HepG2 (cell line): ENCODE measurements at regions not wholly inside any gene's neighbourhood (a gene's known extent, or its start where the extent isn't known, plus 50 kb on each side); places are given as distances from the start of the nearest gene placed in this dataset.

Experiments used
- ATAC-seq: fragments of 200-7000 bp; cut with Tn5 transposase; 3 replicates; pipeline ENCODE4 v1.9.1; 2020; ENCODE audit warnings: mild to moderate bottlenecking, moderate library complexity
- BruUV-seq: library from RNA; stranded (reverse); fragments of 400-500 nt; replicated peaks from 2 replicates; lab custom pipeline; 2021; lab: Mats Ljungman, UMichigan
- CTCF ChIA-PET: fragments of 300-600 bp; formaldehyde crosslinking; extraction: SDS; loops from one replicate; lab custom pipeline; 2021; ENCODE audit warnings: low total read pairs, inconsistent platforms, low intra/inter-chr PET ratio; lab: Yijun Ruan, JAX
- POLR2A ChIA-PET: fragments of 350-600 bp; sonication (Branson Sonifier 250); formaldehyde crosslinking; loops from one replicate; lab custom pipeline; 2020; ENCODE audit warnings: antibody characterized with exemption, inconsistent platforms; lab: Yijun Ruan, JAX
- DNase-seq: peaks from one replicate; pipeline ENCODE4 v3.0.0-alpha.2; 2015; ENCODE audit warnings: low spot score
- FAIRE-seq: peaks from 3 replicates; lab custom pipeline; 2011; peaks lifted over from hg19 to GRCh38; lab: Jason Lieb, UNC
- H2AFZ ChIP-seq: one replicate; pipeline ENCODE4 v1.6.1; 2011; ENCODE audit warnings: low read length, inconsistent platforms
- H3K27ac ChIP-seq: fragments of 300-600 bp; 3 replicates; pipeline ENCODE4 v1.8.0; 2011; ENCODE audit warnings: mixed run types, mild to moderate bottlenecking, mixed read lengths, low read length, inconsistent platforms; ENCODE audit not compliant: insufficient read depth; ENCODE audit errors: extremely low read length
- H3K27me3 ChIP-seq, 2 experiments: fragments of 200-600 bp in 1 of 2; 2 replicates in 1 of 2; 3 replicates in 1 of 2; pipeline versions ENCODE4 v1.6.0 to v1.8.0; 2011; ENCODE audit warnings: low read length in 2 of 2, mild to moderate bottlenecking in 2 of 2, moderate library complexity in 2 of 2, inconsistent platforms in 1 of 2; ENCODE audit not compliant: insufficient read depth in 2 of 2, control insufficient read depth in 1 of 2
- H3K36me3 ChIP-seq, 2 experiments: fragments of 200-600 bp in 1 of 2; replicated peaks in 1 of 2; 2 replicates in 1 of 2; 3 replicates in 1 of 2; pipeline versions ENCODE4 v1.5.1 to v1.8.0; 2011; ENCODE audit warnings: low read length in 2 of 2, inconsistent platforms in 1 of 2; ENCODE audit not compliant: insufficient read depth in 2 of 2, control insufficient read depth in 1 of 2
- H3K4me1 ChIP-seq: 2 replicates; pipeline ENCODE4 v1.5.1; 2012; ENCODE audit warnings: low read length, inconsistent platforms; ENCODE audit not compliant: insufficient read depth
- H3K4me2 ChIP-seq: 2 replicates; pipeline ENCODE4 v1.6.0; 2011; ENCODE audit warnings: low read depth, low read length, inconsistent platforms
- H3K4me3 ChIP-seq, 3 experiments: fragments of 200-600 bp in 1 of 3; sonication (generic), shearing (Covaris generic) in 1 of 3; replicated peaks in 1 of 3; 2 replicates each; pipeline ENCODE4 v1.5.1; 2011 to 2016; ENCODE audit warnings: low read length in 3 of 3, inconsistent platforms in 2 of 3, low read depth in 2 of 3, mild to moderate bottlenecking in 2 of 3, control low read depth in 1 of 3, mixed read lengths in 1 of 3; ENCODE audit not compliant: insufficient read depth in 1 of 3
- H3K79me2 ChIP-seq: one replicate; pipeline ENCODE4 v1.6.1; 2011; ENCODE audit warnings: low read length, inconsistent platforms; ENCODE audit not compliant: insufficient read depth
- H3K9ac ChIP-seq: 2 replicates; pipeline ENCODE4 v1.6.0; 2011; ENCODE audit warnings: mild to moderate bottlenecking, low read depth, low read length, inconsistent platforms; ENCODE audit not compliant: insufficient read depth
- H3K9me3 ChIP-seq: 2 replicates; pipeline ENCODE4 v1.5.1; 2012; ENCODE audit warnings: mild to moderate bottlenecking, low read length
- H4K20me1 ChIP-seq: 2 replicates; pipeline ENCODE4 v1.6.0; 2011; ENCODE audit warnings: inconsistent platforms, mild to moderate bottlenecking, low read length, moderate library complexity; ENCODE audit not compliant: insufficient read depth
- BRCA1 ChIP-seq: sonication (generic); formaldehyde crosslinking; IDR thresholded peaks from 2 replicates; pipeline ENCODE4 v1.4.0; 2020; ENCODE audit warnings: missing genetic modification reagents
- ETV6 ChIP-seq: sonication (generic); formaldehyde crosslinking; conservative IDR thresholded peaks from 2 replicates; pipeline ENCODE4 v1.4.0; 2020; ENCODE audit warnings: missing genetic modification reagents
- FOXJ3 ChIP-seq: sonication (generic); formaldehyde crosslinking; IDR thresholded peaks from 2 replicates; pipeline ENCODE4 v1.4.0; 2020; ENCODE audit warnings: missing genetic modification reagents, mild to moderate bottlenecking, borderline replicate concordance
- HES4 ChIP-seq: sonication (generic); formaldehyde crosslinking; IDR thresholded peaks from 2 replicates; pipeline ENCODE4 v1.9.0; 2021; ENCODE audit warnings: mild to moderate bottlenecking, missing genetic modification reagents, borderline replicate concordance
- PHF5A ChIP-seq: IDR thresholded peaks from one replicate; pipeline ENCODE4 v1.6.1; 2018; ENCODE audit warnings: low read depth, missing genetic modification reagents; ENCODE audit not compliant: unreplicated experiment
- RAD51 ChIP-seq: fragments of 450-650 bp; IDR thresholded peaks from 2 replicates; pipeline ENCODE4 v1.6.1; 2016; ENCODE audit warnings: borderline replicate concordance
- RARG ChIP-seq: sonication (generic); formaldehyde crosslinking; IDR thresholded peaks from 2 replicates; pipeline ENCODE4 v1.4.0; 2020; ENCODE audit warnings: low read depth, mild to moderate bottlenecking, missing genetic modification reagents
- TCF7L2 ChIP-seq: IDR thresholded peaks from 2 replicates; pipeline ENCODE4 v1.6.1; 2011; ENCODE audit warnings: mild to moderate bottlenecking, low read depth, low read length, moderate library complexity
- TOPORS ChIP-seq: sonication (generic); formaldehyde crosslinking; IDR thresholded peaks from 2 replicates; pipeline ENCODE4 v1.8.0; 2023; ENCODE audit warnings: mild to moderate bottlenecking, missing genetic modification reagents
- ZFP37 ChIP-seq: sonication (generic); formaldehyde crosslinking; IDR thresholded peaks from 2 replicates; pipeline ENCODE4 v1.4.0; 2020; ENCODE audit warnings: missing genetic modification reagents, borderline replicate concordance
- ZFP62 ChIP-seq: sonication (generic); formaldehyde crosslinking; IDR thresholded peaks from 2 replicates; pipeline ENCODE4 v1.4.0; 2020; ENCODE audit warnings: missing genetic modification reagents
- ZNF12 ChIP-seq: sonication (generic); formaldehyde crosslinking; IDR thresholded peaks from 2 replicates; pipeline ENCODE4 v1.5.0; 2020; ENCODE audit warnings: missing genetic modification reagents
- ZNF253 ChIP-seq: sonication (generic); formaldehyde crosslinking; IDR thresholded peaks from 2 replicates; pipeline ENCODE4 v1.8.0; 2022; ENCODE audit warnings: mild to moderate bottlenecking, missing genetic modification reagents, borderline replicate concordance
- ZNF263 ChIP-seq: sonication (generic); formaldehyde crosslinking; IDR thresholded peaks from 2 replicates; pipeline ENCODE4 v1.4.0; 2020; ENCODE audit warnings: missing genetic modification reagents
- ZNF772 ChIP-seq: sonication (generic); formaldehyde crosslinking; IDR thresholded peaks from 2 replicates; pipeline ENCODE4 v1.5.0; 2020; ENCODE audit warnings: mild to moderate bottlenecking, missing genetic modification reagents
- WGBS: methylation state at CpG from one replicate; pipeline ENCODE4 v1.1.6; 2017; ENCODE audit warnings: low lambda C conversion rate; 5-methylcytosine and 5-hydroxymethylcytosine counted together
- in situ Hi-C: cut with HindIII; loops from 2 replicates; pipeline ENCODE4 v1.10.0; 2017; ENCODE audit warnings: low pct_unique_long_range_greater_than_20kb; ENCODE audit not compliant: extremely low pct_ligation_motif_present
- intact Hi-C: fragments of 100-400 bp; cut with micrococcal nuclease; formaldehyde crosslinking; loops from one replicate; pipeline ENCODE4 v1.10.0; 2022; ENCODE audit not compliant: unreplicated experiment
- TF ChIP-seq, protein P1 (sequence below): sonication (generic); formaldehyde crosslinking; IDR thresholded peaks from 2 replicates; pipeline ENCODE4 v1.5.0; 2020; ENCODE audit warnings: mild to moderate bottlenecking, low read depth, missing genetic modification reagents, borderline replicate concordance
- TF ChIP-seq, protein P2 (sequence below): sonication (generic); formaldehyde crosslinking; IDR thresholded peaks from 2 replicates; pipeline ENCODE4 v1.4.0; 2020; ENCODE audit warnings: mild to moderate bottlenecking, missing genetic modification reagents
- TF ChIP-seq, protein P3 (sequence below): sonication (generic); formaldehyde crosslinking; IDR thresholded peaks from 2 replicates; pipeline ENCODE4 v1.8.0; 2022; ENCODE audit warnings: mild to moderate bottlenecking, missing genetic modification reagents, borderline replicate concordance

DNA sequence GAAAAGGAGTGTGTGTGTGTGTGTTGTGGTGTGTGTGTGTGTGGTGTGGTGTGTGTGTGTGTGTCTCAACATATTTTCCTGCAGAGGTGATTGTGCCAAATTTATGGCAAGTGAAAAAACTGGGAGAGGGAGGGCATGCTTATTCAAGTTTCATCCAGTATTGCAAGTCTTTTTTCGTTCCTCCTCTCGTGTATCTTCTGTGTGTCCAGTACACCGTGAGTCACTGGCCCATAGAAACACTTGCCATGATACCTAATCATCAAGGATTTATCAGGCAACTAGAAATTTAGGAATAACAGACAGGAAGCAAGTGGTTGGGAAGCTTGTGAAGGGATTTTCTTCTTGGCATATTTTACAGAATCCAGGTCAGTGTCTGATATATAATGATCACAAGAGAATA is 820.5 kb downstream of the GATA3 start (continued):
- TF ChIP-seq ZNF772: no peak
- TF ChIP-seq BRCA1 (CRISPR knock-in tag): no peak
- TF ChIP-seq, protein P1, sequence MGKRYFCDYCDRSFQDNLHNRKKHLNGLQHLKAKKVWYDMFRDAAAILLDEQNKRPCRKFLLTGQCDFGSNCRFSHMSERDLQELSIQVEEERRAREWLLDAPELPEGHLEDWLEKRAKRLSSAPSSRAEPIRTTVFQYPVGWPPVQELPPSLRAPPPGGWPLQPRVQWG (CRISPR knock-in tag): no peak
- TF ChIP-seq ETV6 (CRISPR knock-in tag): no peak
- TF ChIP-seq, all 625 proteins: peak for 0

DNA sequence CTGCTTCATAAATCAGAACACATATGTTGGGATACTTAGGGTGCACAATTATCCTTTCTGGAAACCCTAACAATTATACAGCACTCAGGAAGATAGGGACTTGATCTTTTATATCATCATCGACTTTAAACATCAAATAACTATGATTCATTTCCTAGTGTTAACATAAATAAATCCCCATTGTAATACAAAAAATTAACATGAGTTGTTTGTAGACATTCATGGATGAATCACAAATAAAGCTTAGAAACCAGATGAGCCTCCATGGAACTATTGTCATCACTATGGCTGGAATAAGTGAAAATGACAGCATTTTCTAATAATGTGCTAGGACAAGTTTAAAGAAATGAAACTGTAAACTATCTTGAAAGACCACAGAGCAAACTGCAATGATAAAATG is 821.7 kb downstream of the GATA3 start:
- ATAC-seq: no peak
- H3K4me2 ChIP-seq: no peak overlapping the region
- ChIA-PET CTCF (no interaction called here), POLR2A (no interaction called here)
- H3K9me3 ChIP-seq: 0 out of 2 replicates have a peak, but pooled peaks cover 3% of the 10 kb centered on the region
- H3K9ac ChIP-seq: no peak overlapping the region
- FAIRE-seq: no peak
- no peaks in the 10 kb centered on the region for H3K36me3 ChIP-seq
- no peaks in the 10 kb centered on the region for H3K27me3 ChIP-seq
- no TSS peak for BruUV-seq
- in situ Hi-C loops: no loop called here
- 0% methylated on average over 1 of the region's 1 CpG for WGBS
- no peaks in the 10 kb centered on the region for H3K79me2 ChIP-seq
- TF ChIP-seq HES4 (CRISPR knock-in tag) (no peak), ZFP62 (no peak), ZNF253 (CRISPR knock-in tag) (no peak), ZNF263 (CRISPR knock-in tag) (no peak), RAD51 (no peak), TCF7L2 (no peak), RARG (CRISPR knock-in tag) (no peak), PHF5A (CRISPR knock-in tag) (no peak), ZFP37 (CRISPR knock-in tag) (no peak), FOXJ3 (CRISPR knock-in tag) (no peak), ZNF12 (no peak), TOPORS (no peak)
- TF ChIP-seq, protein P2, sequence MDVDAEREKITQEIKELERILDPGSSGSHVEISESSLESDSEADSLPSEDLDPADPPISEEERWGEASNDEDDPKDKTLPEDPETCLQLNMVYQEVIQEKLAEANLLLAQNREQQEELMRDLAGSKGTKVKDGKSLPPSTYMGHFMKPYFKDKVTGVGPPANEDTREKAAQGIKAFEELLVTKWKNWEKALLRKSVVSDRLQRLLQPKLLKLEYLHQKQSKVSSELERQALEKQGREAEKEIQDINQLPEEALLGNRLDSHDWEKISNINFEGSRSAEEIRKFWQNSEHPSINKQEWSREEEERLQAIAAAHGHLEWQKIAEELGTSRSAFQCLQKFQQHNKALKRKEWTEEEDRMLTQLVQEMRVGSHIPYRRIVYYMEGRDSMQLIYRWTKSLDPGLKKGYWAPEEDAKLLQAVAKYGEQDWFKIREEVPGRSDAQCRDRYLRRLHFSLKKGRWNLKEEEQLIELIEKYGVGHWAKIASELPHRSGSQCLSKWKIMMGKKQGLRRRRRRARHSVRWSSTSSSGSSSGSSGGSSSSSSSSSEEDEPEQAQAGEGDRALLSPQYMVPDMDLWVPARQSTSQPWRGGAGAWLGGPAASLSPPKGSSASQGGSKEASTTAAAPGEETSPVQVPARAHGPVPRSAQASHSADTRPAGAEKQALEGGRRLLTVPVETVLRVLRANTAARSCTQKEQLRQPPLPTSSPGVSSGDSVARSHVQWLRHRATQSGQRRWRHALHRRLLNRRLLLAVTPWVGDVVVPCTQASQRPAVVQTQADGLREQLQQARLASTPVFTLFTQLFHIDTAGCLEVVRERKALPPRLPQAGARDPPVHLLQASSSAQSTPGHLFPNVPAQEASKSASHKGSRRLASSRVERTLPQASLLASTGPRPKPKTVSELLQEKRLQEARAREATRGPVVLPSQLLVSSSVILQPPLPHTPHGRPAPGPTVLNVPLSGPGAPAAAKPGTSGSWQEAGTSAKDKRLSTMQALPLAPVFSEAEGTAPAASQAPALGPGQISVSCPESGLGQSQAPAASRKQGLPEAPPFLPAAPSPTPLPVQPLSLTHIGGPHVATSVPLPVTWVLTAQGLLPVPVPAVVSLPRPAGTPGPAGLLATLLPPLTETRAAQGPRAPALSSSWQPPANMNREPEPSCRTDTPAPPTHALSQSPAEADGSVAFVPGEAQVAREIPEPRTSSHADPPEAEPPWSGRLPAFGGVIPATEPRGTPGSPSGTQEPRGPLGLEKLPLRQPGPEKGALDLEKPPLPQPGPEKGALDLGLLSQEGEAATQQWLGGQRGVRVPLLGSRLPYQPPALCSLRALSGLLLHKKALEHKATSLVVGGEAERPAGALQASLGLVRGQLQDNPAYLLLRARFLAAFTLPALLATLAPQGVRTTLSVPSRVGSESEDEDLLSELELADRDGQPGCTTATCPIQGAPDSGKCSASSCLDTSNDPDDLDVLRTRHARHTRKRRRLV (CRISPR knock-in tag): no peak
- TF ChIP-seq, protein P3, sequence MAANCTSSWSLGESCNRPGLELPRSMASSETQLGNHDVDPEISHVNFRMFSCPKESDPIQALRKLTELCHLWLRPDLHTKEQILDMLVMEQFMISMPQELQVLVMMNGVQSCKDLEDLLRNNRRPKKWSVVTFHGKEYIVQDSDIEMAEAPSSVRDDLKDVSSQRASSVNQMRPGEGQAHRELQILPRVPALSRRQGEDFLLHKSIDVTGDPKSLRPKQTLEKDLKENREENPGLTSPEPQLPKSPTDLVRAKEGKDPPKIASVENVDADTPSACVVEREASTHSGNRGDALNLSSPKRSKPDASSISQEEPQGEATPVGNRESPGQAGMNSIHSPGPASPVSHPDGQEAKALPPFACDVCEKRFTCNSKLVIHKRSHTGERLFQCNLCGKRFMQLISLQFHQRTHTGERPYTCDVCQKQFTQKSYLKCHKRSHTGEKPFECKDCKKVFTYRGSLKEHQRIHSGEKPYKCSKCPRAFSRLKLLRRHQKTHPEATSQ (CRISPR knock-in tag): no peak
- TF ChIP-seq, all 625 proteins: peak for 0
- H2AFZ ChIP-seq: no peak overlapping the region
- no peak overlapping the region for H3K27ac ChIP-seq
- no peaks in the 10 kb centered on the region for H4K20me1 ChIP-seq
- intact Hi-C loops: no loop called here
- DNase-seq: no peak
- no peaks in the 10 kb centered on the region for H3K4me1 ChIP-seq
- H3K4me3 ChIP-seq: no peak overlapping the region
